ENCODE measurements at regions not wholly inside any gene's neighbourhood (a gene's known extent, or its start where the extent isn't known, plus 50 kb on each side); places are given as distances from the start of the nearest gene placed in this dataset.
A peak's percentile ranks its signal among the peaks of the same experiment; 100 is the strongest.

DNA sequence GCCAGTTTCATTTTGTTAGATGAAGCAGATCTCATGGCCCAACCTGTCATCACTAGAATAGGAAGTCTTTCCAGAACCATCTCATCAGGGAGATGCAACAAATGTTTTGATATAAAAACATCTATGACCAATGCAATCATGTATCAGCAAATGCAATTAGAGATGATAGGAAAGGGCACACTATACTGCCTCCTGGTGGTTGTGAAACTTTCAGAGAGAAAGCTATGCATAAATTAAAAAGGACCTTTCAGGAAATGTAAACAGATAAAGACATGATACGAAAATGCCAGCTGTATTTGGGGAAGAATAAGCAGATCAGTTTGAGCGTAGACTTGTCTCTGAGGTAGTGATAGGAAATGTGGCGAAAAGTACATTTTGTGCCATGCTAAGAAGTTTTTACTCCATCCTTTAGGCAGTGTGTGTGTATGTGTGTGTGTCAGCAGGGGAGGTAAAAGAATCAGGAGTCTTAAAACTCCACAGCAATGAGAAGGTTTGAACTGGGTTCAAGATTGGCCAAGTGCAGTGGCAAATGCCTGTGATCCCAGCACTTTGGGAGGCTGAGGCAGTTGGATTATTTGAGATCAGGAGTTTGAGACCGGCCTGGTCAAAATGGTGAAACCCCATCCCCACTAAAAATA is 479.3 kb downstream of the CPS1 start:
- TF ChIP-seq, protein P1, sequence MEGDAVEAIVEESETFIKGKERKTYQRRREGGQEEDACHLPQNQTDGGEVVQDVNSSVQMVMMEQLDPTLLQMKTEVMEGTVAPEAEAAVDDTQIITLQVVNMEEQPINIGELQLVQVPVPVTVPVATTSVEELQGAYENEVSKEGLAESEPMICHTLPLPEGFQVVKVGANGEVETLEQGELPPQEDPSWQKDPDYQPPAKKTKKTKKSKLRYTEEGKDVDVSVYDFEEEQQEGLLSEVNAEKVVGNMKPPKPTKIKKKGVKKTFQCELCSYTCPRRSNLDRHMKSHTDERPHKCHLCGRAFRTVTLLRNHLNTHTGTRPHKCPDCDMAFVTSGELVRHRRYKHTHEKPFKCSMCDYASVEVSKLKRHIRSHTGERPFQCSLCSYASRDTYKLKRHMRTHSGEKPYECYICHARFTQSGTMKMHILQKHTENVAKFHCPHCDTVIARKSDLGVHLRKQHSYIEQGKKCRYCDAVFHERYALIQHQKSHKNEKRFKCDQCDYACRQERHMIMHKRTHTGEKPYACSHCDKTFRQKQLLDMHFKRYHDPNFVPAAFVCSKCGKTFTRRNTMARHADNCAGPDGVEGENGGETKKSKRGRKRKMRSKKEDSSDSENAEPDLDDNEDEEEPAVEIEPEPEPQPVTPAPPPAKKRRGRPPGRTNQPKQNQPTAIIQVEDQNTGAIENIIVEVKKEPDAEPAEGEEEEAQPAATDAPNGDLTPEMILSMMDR (IDR thresholded peaks at IDR 0.05; ENCODE audit: low read length) = peak; percentile 82
- TF ChIP-seq EZH2 (optimal IDR thresholded peaks at IDR 0.05; ENCODE audit: low read depth, low read length) (no peak), EZH2phosphoT487 (IDR thresholded peaks at IDR 0.05; ENCODE audit: low read length) (no peak)
- Histone ChIP-seq H3K27me3 (replicated peaks; ENCODE audit: insufficient read depth, low read length) (no peaks in the 10 kb centered on the region), H3K9ac (ENCODE audit: low read length) (no peak overlapping the region), H2AFZ (ENCODE audit: low read length) (peak overlapping the region; percentile 35), H3K9me2 (replicated peaks; ENCODE audit: insufficient read depth, low read length) (no peaks in the 10 kb centered on the region), H3K27ac (ENCODE audit: low read length) (no peak overlapping the region), H3K9me3 (replicated peaks; ENCODE audit: insufficient read depth, low read length) (no peaks in the 10 kb centered on the region), H3F3A (ENCODE audit: insufficient read depth, low read length) (no peaks in the 10 kb centered on the region), H3K4me3 (ENCODE audit: low read length) (no peak overlapping the region), H3K4me2 (ENCODE audit: low read depth, low read length) (no peak overlapping the region; the same call in 1 of the 2 replicates), H3K79me2 (ENCODE audit: low read length) (no peaks in the 10 kb centered on the region), H3K4me1 (ENCODE audit: low read length) (0 out of 2 replicates have a peak, but pooled peaks cover 3% of the 10 kb centered on the region), H3K36me3 (replicated peaks; ENCODE audit: insufficient read depth, low read length) (no peaks in the 10 kb centered on the region), H4K20me1 (ENCODE audit: insufficient read depth, low read length) (no peaks in the 10 kb centered on the region)
- peak; percentile 48 for DNase-seq

DNA sequence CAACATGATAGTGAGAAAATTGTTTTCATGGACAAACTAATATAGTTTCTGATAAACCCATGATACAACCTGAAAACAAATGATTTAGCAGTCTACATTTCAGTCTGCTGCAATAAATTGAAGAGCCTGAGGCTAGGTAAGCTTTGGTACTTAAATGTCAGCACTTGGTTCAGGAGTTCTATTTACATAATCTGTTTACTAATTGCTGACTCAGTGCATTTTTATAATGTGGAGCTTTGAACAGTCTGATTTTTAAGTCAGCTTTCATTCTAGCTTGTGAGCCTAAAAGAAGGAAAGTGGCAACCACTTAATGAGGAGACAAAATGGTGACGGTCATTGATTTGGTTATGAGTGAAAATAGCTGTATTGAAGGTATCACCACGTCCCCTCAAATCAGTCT is 488.6 kb downstream of the CPS1 start:
- DNase-seq = peak; percentile 18
- TF ChIP-seq EZH2 (optimal IDR thresholded peaks at IDR 0.05; ENCODE audit: low read depth, low read length) = no peak
- Histone ChIP-seq H3K9ac (ENCODE audit: low read length) (no peak overlapping the region), H2AFZ (ENCODE audit: low read length) (peak overlapping the region; percentile 43), H3K9me2 (replicated peaks; ENCODE audit: insufficient read depth, low read length) (no peaks in the 10 kb centered on the region; the same call in 1 of the 2 replicates), H3F3A (ENCODE audit: insufficient read depth, low read length) (peaks cover 12% of the 10 kb centered on the region; the same call in 1 of the 2 replicates), H3K36me3 (replicated peaks; ENCODE audit: insufficient read depth, low read length) (no peaks in the 10 kb centered on the region), H3K79me2 (ENCODE audit: low read length) (no peaks in the 10 kb centered on the region), H4K20me1 (ENCODE audit: insufficient read depth, low read length) (no peaks in the 10 kb centered on the region), H3K27me3 (replicated peaks; ENCODE audit: insufficient read depth, low read length) (no peaks in the 10 kb centered on the region), H3K9me3 (replicated peaks; ENCODE audit: insufficient read depth, low read length) (no peaks in the 10 kb centered on the region), H3K4me1 (ENCODE audit: low read length) (peaks cover 27% of the 10 kb centered on the region), H3K4me2 (ENCODE audit: low read depth, low read length) (peak overlapping the region; percentile 56), H3K4me3 (ENCODE audit: low read length) (peak overlapping the region; percentile 23; the same call in 1 of the 2 replicates), H3K27ac (ENCODE audit: low read length) (no peak overlapping the region; the same call in 1 of the 2 replicates)

DNA sequence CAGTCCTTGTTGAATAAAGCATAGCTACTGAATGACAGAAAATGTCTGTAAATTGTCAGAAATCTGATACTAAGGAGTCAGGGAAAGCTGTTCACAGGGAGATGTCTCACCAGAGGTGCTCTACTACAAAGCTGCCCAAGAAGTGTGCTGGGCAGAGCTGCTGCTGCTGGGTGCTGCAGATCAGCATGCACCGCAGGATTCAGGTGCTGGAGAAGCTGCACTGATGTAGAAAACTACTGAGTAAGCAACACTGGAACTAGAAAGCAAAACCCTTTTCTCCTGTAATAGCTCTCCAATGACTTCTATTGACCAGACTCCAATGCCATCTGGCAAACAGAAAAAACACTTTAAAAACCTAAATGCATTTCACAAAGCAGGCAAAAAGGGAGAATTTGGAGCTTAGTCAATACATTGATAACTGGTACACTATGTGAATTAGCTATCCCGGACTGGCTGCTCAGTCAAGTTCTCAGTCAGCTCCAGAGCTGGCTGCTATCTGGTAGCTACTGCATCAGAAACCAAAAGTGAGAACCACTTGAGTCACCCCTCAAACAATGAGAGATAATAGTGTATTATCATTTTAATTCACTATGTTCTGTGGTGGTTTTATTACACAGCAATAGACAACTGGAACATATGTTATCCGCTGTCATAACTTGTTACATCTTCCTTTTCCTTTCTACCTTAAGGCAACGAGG is 493.1 kb downstream of the CPS1 start:
- Histone ChIP-seq H2AFZ (ENCODE audit: low read length) (peak overlapping the region; percentile 66), H3K4me1 (ENCODE audit: low read length) (peaks cover 24% of the 10 kb centered on the region), H3K79me2 (ENCODE audit: low read length) (no peaks in the 10 kb centered on the region), H3K36me3 (replicated peaks; ENCODE audit: insufficient read depth, low read length) (no peaks in the 10 kb centered on the region), H3K4me3 (ENCODE audit: low read length) (peak overlapping the region; percentile 44), H3K4me2 (ENCODE audit: low read depth, low read length) (peak overlapping the region; percentile 56), H3K9me2 (replicated peaks; ENCODE audit: insufficient read depth, low read length) (no peaks in the 10 kb centered on the region; the same call in 1 of the 2 replicates), H3K27me3 (replicated peaks; ENCODE audit: insufficient read depth, low read length) (no peaks in the 10 kb centered on the region), H3K9me3 (replicated peaks; ENCODE audit: insufficient read depth, low read length) (no peaks in the 10 kb centered on the region), H3K27ac (ENCODE audit: low read length) (peak overlapping the region; percentile 34; the same call in 1 of the 2 replicates), H3K9ac (ENCODE audit: low read length) (no peak overlapping the region), H4K20me1 (ENCODE audit: insufficient read depth, low read length) (no peaks in the 10 kb centered on the region), H3F3A (ENCODE audit: insufficient read depth, low read length) (peaks cover 12% of the 10 kb centered on the region; the same call in 1 of the 2 replicates)
- TF ChIP-seq, protein P1 (IDR thresholded peaks at IDR 0.05; ENCODE audit: low read length) = no peak
- TF ChIP-seq EZH2phosphoT487 (IDR thresholded peaks at IDR 0.05; ENCODE audit: low read length) (no peak), EZH2 (optimal IDR thresholded peaks at IDR 0.05; ENCODE audit: low read depth, low read length) (no peak)
- peak; percentile 81 for DNase-seq
